K562 (cell line): ENCODE measurements at regions not wholly inside any gene's neighbourhood (a gene's known extent, or its start where the extent isn't known, plus 50 kb on each side); places are given as distances from the start of the nearest gene placed in this dataset.

ENCODE experiments used
- ATAC-seq: fragments of 200-7000 bp; cut with Tn5 transposase; 3 replicates; pipeline ENCODE4 v1.9.1; 2020; ENCODE audit warnings: moderate library complexity
- BruUV-seq: library from RNA; stranded (reverse); fragments of 400-500 nt; replicated peaks from 2 replicates; lab custom pipeline; 2021; lab: Mats Ljungman, UMichigan
- CTCF ChIA-PET: fragments of 300-600 bp; formaldehyde crosslinking; extraction: SDS; loops from one replicate; lab custom pipeline; 2021; ENCODE audit warnings: low intra/inter-chr PET ratio; lab: Yijun Ruan, JAX
- POLR2A ChIA-PET: fragments of 300-600, 350-650 bp; sonication (Branson Sonifier 250); formaldehyde crosslinking; extraction: SDS; loops from one replicate; lab custom pipeline; 2021; ENCODE audit warnings: antibody characterized with exemption, inconsistent platforms; lab: Yijun Ruan, JAX
- DNase-seq, 4 experiments: peaks; one replicate each; pipeline versions ENCODE4 v3.0.0 to v3.0.0-alpha.2; 2011 to 2018; ENCODE audit warnings: low spot score in 3 of 4, mixed read lengths in 3 of 4; ENCODE audit errors: extremely low read depth in 1 of 4
- FAIRE-seq: peaks from 2 replicates; lab custom pipeline; 2011; peaks lifted over from hg19 to GRCh38; lab: Jason Lieb, UNC
- H2AFZ ChIP-seq: 2 replicates; pipeline ENCODE4 v1.6.0; 2011; ENCODE audit warnings: low read depth, low read length, control low read depth, inconsistent platforms
- H3K27ac ChIP-seq: fragments of 200-600 bp; 3 replicates; pipeline ENCODE4 v1.8.0; 2011; ENCODE audit warnings: low read depth, mild to moderate bottlenecking, control low read depth, inconsistent platforms, low read length, moderate library complexity, mixed read lengths; ENCODE audit errors: extremely low read depth
- H3K27me3 ChIP-seq, 2 experiments: fragments of 300-600 bp in 1 of 2; 2 replicates in 1 of 2; 3 replicates in 1 of 2; pipeline versions ENCODE4 v1.6.0 to v1.8.0; 2011; ENCODE audit warnings: inconsistent platforms in 2 of 2, low read length in 2 of 2, mild to moderate bottlenecking in 1 of 2, mixed read lengths in 1 of 2, moderate library complexity in 1 of 2; ENCODE audit not compliant: control insufficient read depth in 2 of 2, insufficient read depth in 2 of 2
- H3K36me3 ChIP-seq: fragments of 300-600 bp; 3 replicates; pipeline ENCODE4 v1.8.0; 2011; ENCODE audit warnings: mild to moderate bottlenecking, low read length, inconsistent platforms; ENCODE audit not compliant: control insufficient read depth, insufficient read depth
- H3K4me1 ChIP-seq, 2 experiments: fragments of 200-600 bp in 1 of 2; replicated peaks in 1 of 2; 2 replicates in 1 of 2; 3 replicates in 1 of 2; pipeline versions ENCODE4 v1.5.1 to v1.8.0; 2011; ENCODE audit warnings: inconsistent platforms in 2 of 2, low read length in 2 of 2, mild to moderate bottlenecking in 1 of 2, mixed read lengths in 1 of 2, moderate library complexity in 1 of 2; ENCODE audit not compliant: control insufficient read depth in 2 of 2, insufficient read depth in 2 of 2
- H3K4me2 ChIP-seq: 2 replicates; pipeline ENCODE4 v1.6.1; 2011; ENCODE audit warnings: low read length, control low read depth, inconsistent platforms, mixed read lengths; ENCODE audit not compliant: insufficient read depth
- H3K4me3 ChIP-seq: fragments of 200-600 bp; sonication (generic), shearing (Covaris generic); 2 replicates; pipeline ENCODE4 v1.5.1; 2016; ENCODE audit warnings: control low read depth, inconsistent platforms
- H3K79me2 ChIP-seq: fragments of 200-600 bp; 3 replicates; pipeline ENCODE4 v1.8.0; 2011; ENCODE audit warnings: low read length, inconsistent platforms; ENCODE audit not compliant: control insufficient read depth, insufficient read depth
- H3K9ac ChIP-seq, 2 experiments: 2 replicates each; pipeline versions ENCODE4 v1.6.0 to v1.6.1; 2011; ENCODE audit warnings: low read depth in 2 of 2, low read length in 2 of 2, control low read depth in 1 of 2, inconsistent platforms in 1 of 2, mild to moderate bottlenecking in 1 of 2, mixed read lengths in 1 of 2; ENCODE audit not compliant: insufficient read depth in 1 of 2
- H3K9me1 ChIP-seq: one replicate; pipeline ENCODE4 v1.6.0; 2011; ENCODE audit warnings: inconsistent platforms, mild to moderate bottlenecking, low read length, moderate library complexity; ENCODE audit not compliant: control insufficient read depth, insufficient read depth
- H3K9me3 ChIP-seq: replicated peaks from 2 replicates; pipeline ENCODE4 v1.5.1; 2011; ENCODE audit warnings: low read depth, low read length, inconsistent platforms; ENCODE audit not compliant: control insufficient read depth, insufficient read depth
- H4K20me1 ChIP-seq: replicated peaks from 2 replicates; pipeline ENCODE4 v1.6.1; 2011; ENCODE audit warnings: low read length, inconsistent platforms, mixed read lengths; ENCODE audit not compliant: control insufficient read depth, insufficient read depth
- AFF1 ChIP-seq, 2 experiments: fragments of 450-650 bp; IDR thresholded peaks; 2 replicates each; pipeline ENCODE4 v1.6.1; 2018; ENCODE audit warnings: mild to moderate bottlenecking in 2 of 2, low read depth in 1 of 2; ENCODE audit not compliant: partially characterized antibody in 2 of 2
- CBX1 ChIP-seq: sonication (generic); IDR thresholded peaks from 2 replicates; pipeline ENCODE4 v1.6.1; 2016; ENCODE audit warnings: antibody characterized with exemption, low read depth, mild to moderate bottlenecking
- DDX20 ChIP-seq: fragments of 450-650 bp; IDR thresholded peaks from 2 replicates; pipeline ENCODE4 v1.6.1; 2016; ENCODE audit warnings: missing genetic modification characterization, low read depth, mild to moderate bottlenecking, missing compliant biosample characterization, moderate library complexity
- ETS2 ChIP-seq: IDR thresholded peaks from 2 replicates; pipeline ENCODE4 v1.6.1; 2016; ENCODE audit warnings: borderline replicate concordance, missing genetic modification characterization, mild to moderate bottlenecking, moderate library complexity, missing compliant biosample characterization; ENCODE audit not compliant: poor library complexity, severe bottlenecking
- FOXK2 ChIP-seq, 2 experiments: fragments of 450-650 bp; IDR thresholded peaks in 1 of 2; conservative IDR thresholded peaks in 1 of 2; 2 replicates each; pipeline ENCODE4 v1.6.1; 2016; ENCODE audit warnings: low read depth in 2 of 2, mild to moderate bottlenecking in 1 of 2
- HNRNPK ChIP-seq: fragments of 200-400 bp; formaldehyde crosslinking; IDR thresholded peaks from one replicate; pipeline ENCODE4 v1.6.1; 2018; ENCODE audit warnings: mild to moderate bottlenecking, low read depth, low read length; ENCODE audit not compliant: poor library complexity, severe bottlenecking
- JUND ChIP-seq, 2 experiments: IDR thresholded peaks; 2 replicates in 1 of 2; 3 replicates in 1 of 2; pipeline ENCODE4 v1.6.1; 2011; ENCODE audit warnings: borderline replicate concordance in 2 of 2, low read depth in 2 of 2, low read length in 2 of 2, improper control_type of control experiment in 1 of 2, missing biosample characterization in 1 of 2, missing genetic modification characterization in 1 of 2, missing genetic modification reagents in 1 of 2
- MIER1 ChIP-seq: fragments of 450-650 bp; IDR thresholded peaks from 2 replicates; pipeline ENCODE4 v1.6.1; 2016; ENCODE audit warnings: antibody characterized with exemption, mild to moderate bottlenecking, low read depth
- NELFE ChIP-seq: IDR thresholded peaks from 2 replicates; pipeline ENCODE4 v1.6.1; 2011; ENCODE audit warnings: mild to moderate bottlenecking; ENCODE audit not compliant: insufficient read depth, insufficient read length
- NR1H2 ChIP-seq: sonication (generic); formaldehyde crosslinking; IDR thresholded peaks from 2 replicates; pipeline ENCODE4 v1.4.0; 2020; ENCODE audit warnings: mild to moderate bottlenecking, missing genetic modification reagents
- PKNOX1 ChIP-seq: fragments of 450-650 bp; IDR thresholded peaks from 2 replicates; pipeline ENCODE4 v1.6.1; 2016
- PURB ChIP-seq: sonication (generic); formaldehyde crosslinking; IDR thresholded peaks from 2 replicates; pipeline ENCODE4 v1.9.0; 2021; ENCODE audit warnings: low read depth, mild to moderate bottlenecking, missing genetic modification reagents
- RBM17 ChIP-seq: fragments of 200-400 bp; formaldehyde crosslinking; IDR thresholded peaks from 2 replicates; pipeline ENCODE4 v1.6.1; 2017; ENCODE audit warnings: low read depth, mild to moderate bottlenecking, low read length, borderline replicate concordance
- ZBTB43 ChIP-seq: sonication (generic); formaldehyde crosslinking; IDR thresholded peaks from 2 replicates; pipeline ENCODE4 v1.8.0; 2023; ENCODE audit warnings: mild to moderate bottlenecking, missing genetic modification reagents
- ZNF197 ChIP-seq: fragments of 200-800 bp; sonication (Bioruptor generic); IDR thresholded peaks from 2 replicates; pipeline ENCODE4 v1.6.1; 2016; ENCODE audit warnings: low read depth, missing genetic modification characterization, missing compliant biosample characterization
- ZNF347 ChIP-seq: fragments of 450-650 bp; formaldehyde crosslinking; IDR thresholded peaks from 2 replicates; pipeline ENCODE4 v1.4.0; 2020; ENCODE audit warnings: low read depth, mild to moderate bottlenecking, moderate library complexity
- ZNF75A ChIP-seq: fragments of 450-650 bp; formaldehyde crosslinking; IDR thresholded peaks from 2 replicates; pipeline ENCODE4 v1.4.0; 2020; ENCODE audit warnings: mild to moderate bottlenecking
- in situ Hi-C: fragments of 300-500 bp; cut with MboI; formaldehyde crosslinking; loops from 4 replicates; pipeline ENCODE4 v1.15.0; 2018; ENCODE audit warnings: inconsistent platforms, mixed read lengths
- intact Hi-C: fragments of 100-400 bp; cut with micrococcal nuclease; formaldehyde crosslinking; loops from 2 replicates; pipeline ENCODE4 v1.14.2; 2022

- ChIA-PET POLR2A (interaction anchor here (0.6 kb wide), 1 partner anchor 165 kb away, joined by 3 read pairs; no protein-coding TSS in a partner anchor), CTCF (no interaction called here)
- Histone ChIP-seq H3K79me2 (no peaks in the 10 kb centered on the region), H2AFZ (no peak overlapping the region), H3K4me3 (no peak overlapping the region), H3K36me3 (no peaks in the 10 kb centered on the region), H3K27me3 (peaks cover 16 to 20% of the 10 kb centered on the region in 2 experiments), H3K4me2 (no peak overlapping the region), H3K9me3 (no peaks in the 10 kb centered on the region), H3K9ac (no peak overlapping the region), H3K4me1 (no peaks in the 10 kb centered on the region), H3K27ac (no peak overlapping the region), H3K9me1 (no peaks in the 10 kb centered on the region), H4K20me1 (no peaks in the 10 kb centered on the region)
- BruUV-seq, result no TSS peak
- in situ Hi-C loops, result no loop called here
- DNase-seq (no peak), FAIRE-seq (no peak), ATAC-seq (no peak)
- intact Hi-C loops, result no loop called here
- TF ChIP-seq ETS2, result no peak
- no peak for TF ChIP-seq NR1H2 (CRISPR knock-in tag)
- no peak for TF ChIP-seq RBM17
- no peak for TF ChIP-seq ZBTB43 (CRISPR knock-in tag)
- TF ChIP-seq PURB (CRISPR knock-in tag), result no peak
- no peak for TF ChIP-seq HNRNPK
- TF ChIP-seq ZNF75A (CRISPR knock-in tag), result no peak
- no peak for TF ChIP-seq CBX1
- peak; percentile 88 for TF ChIP-seq MIER1
- no peak for TF ChIP-seq NELFE
- no peak for TF ChIP-seq DDX20
- no peak for TF ChIP-seq JUND (IDR thresholded peaks at IDR 0.05; ENCODE audit: borderline replicate concordance, low read depth, low read length)
- TF ChIP-seq JUND (tag; IDR thresholded peaks at IDR 0.05; ENCODE audit: borderline replicate concordance, low read depth, low read length), result no peak
- no peak for TF ChIP-seq ZNF347
- TF ChIP-seq FOXK2 (conservative IDR thresholded peaks at IDR 0.05 in 1 of 2, IDR thresholded peaks at IDR 0.05 in 1 of 2; ENCODE audit: low read depth in 2 of 2), result no peak
- TF ChIP-seq AFF1 (IDR thresholded peaks at IDR 0.05; ENCODE audit: low read depth in 1 of 2, partially characterized antibody in 2 of 2), result peak in 1 of 2 experiments; percentile 57
- 0 out of 2 replicates have a peak, but pooled peaks have one; percentile 12 for TF ChIP-seq PKNOX1
- TF ChIP-seq ZNF197, result no peak
Measured at GRCh38 chr7:131212114-131212513, 115.6 kb upstream of the MKLN1 start.
